ENCODE measurements at regions not wholly inside any gene's neighbourhood (a gene's known extent, or its start where the extent isn't known, plus 50 kb on each side); places are given as distances from the start of the nearest gene placed in this dataset.

DNA sequence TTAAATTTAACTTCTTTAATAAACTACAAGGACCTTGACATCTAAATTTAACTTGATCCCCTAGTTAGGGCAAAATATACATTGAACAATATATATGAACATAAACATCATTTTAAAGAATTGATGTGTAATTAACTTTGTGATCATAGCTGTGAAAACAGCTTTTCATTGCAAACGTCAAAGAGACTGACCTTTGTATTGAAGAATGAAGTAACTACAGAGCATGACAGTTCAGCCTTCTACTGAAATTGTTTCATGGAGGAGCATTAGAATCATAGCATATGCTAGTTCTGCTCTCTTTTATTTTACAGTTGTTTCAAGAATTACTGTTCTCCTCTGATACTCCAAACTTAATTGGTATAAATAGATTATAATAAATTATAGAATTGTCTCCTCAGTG, 123.4 kb upstream of the PRR20A start:
- Histone ChIP-seq H2AFZ (ENCODE audit: low read length) (no peak overlapping the region), H3K4me2 (ENCODE audit: low read length) (no peak overlapping the region), H3K27ac (ENCODE audit: low read depth, low read length, poor library complexity, severe bottlenecking) (no peak overlapping the region), H3K9me3 (ENCODE audit: low read length) (0 out of 2 replicates have a peak, but pooled peaks cover 1% of the 10 kb centered on the region), H3K79me2 (ENCODE audit: insufficient read depth, low read depth, low read length) (no peaks in the 10 kb centered on the region), H3K4me1 (ENCODE audit: insufficient read depth, low read length, poor library complexity, severe bottlenecking) (no peaks in the 10 kb centered on the region), H3K4me3 (ENCODE audit: low read depth, low read length, poor library complexity, severe bottlenecking) (no peak overlapping the region), H3K9me2 (ENCODE audit: insufficient read depth, low read length) (no peaks in the 10 kb centered on the region), H4K20me1 (ENCODE audit: insufficient read depth, low read length) (no peaks in the 10 kb centered on the region), H3K36me3 (ENCODE audit: insufficient read depth, low read length) (no peaks in the 10 kb centered on the region)
- no peak for TF ChIP-seq EZH2phosphoT487 (IDR thresholded peaks at IDR 0.05; ENCODE audit: borderline replicate concordance, low read depth, low read length)
- TF ChIP-seq CTCF (conservative IDR thresholded peaks at IDR 0.05; ENCODE audit: low read length), result no peak
- intact Hi-C loops (cut with micrococcal nuclease; ENCODE audit: unreplicated experiment), result no loop called here
- DNase-seq (ENCODE audit: low spot score), result no peak
- CTCF ChIA-PET (ENCODE audit: unreplicated experiment), result no interaction called here
- POLR2A ChIA-PET, result no interaction called here
- no TSS peak for BruUV-seq (replicated peaks)

GRCh38 chr13:57018915-57019314, 121.8 kb upstream of the PRR20A start:
- H3K79me2 ChIP-seq (ENCODE audit: insufficient read depth, low read depth, low read length), result no peaks in the 10 kb centered on the region
- no peaks in the 10 kb centered on the region for H3K9me2 ChIP-seq (ENCODE audit: insufficient read depth, low read length)
- CTCF ChIA-PET (ENCODE audit: unreplicated experiment), result no interaction called here
- no peak for DNase-seq (ENCODE audit: low spot score)
- H3K4me1 ChIP-seq (ENCODE audit: insufficient read depth, low read length, poor library complexity, severe bottlenecking), result no peaks in the 10 kb centered on the region
- H4K20me1 ChIP-seq (ENCODE audit: insufficient read depth, low read length), result no peaks in the 10 kb centered on the region
- no peaks in the 10 kb centered on the region for H3K36me3 ChIP-seq (ENCODE audit: insufficient read depth, low read length)
- H3K27ac ChIP-seq (ENCODE audit: low read depth, low read length, poor library complexity, severe bottlenecking), result no peak overlapping the region
- H3K4me3 ChIP-seq (ENCODE audit: low read depth, low read length, poor library complexity, severe bottlenecking), result no peak overlapping the region
- no peak overlapping the region for H3K4me2 ChIP-seq (ENCODE audit: low read length)
- intact Hi-C loops (cut with micrococcal nuclease; ENCODE audit: unreplicated experiment), result no loop called here
- POLR2A ChIA-PET, result no interaction called here
- H3K9me3 ChIP-seq (ENCODE audit: low read length), result 0 out of 2 replicates have a peak, but pooled peaks cover 4% of the 10 kb centered on the region
- BruUV-seq (replicated peaks), result no TSS peak
- TF ChIP-seq EZH2phosphoT487 (IDR thresholded peaks at IDR 0.05; ENCODE audit: borderline replicate concordance, low read depth, low read length), result no peak
- TF ChIP-seq CTCF (conservative IDR thresholded peaks at IDR 0.05; ENCODE audit: low read length), result no peak
- H2AFZ ChIP-seq (ENCODE audit: low read length), result no peak overlapping the region

DNA sequence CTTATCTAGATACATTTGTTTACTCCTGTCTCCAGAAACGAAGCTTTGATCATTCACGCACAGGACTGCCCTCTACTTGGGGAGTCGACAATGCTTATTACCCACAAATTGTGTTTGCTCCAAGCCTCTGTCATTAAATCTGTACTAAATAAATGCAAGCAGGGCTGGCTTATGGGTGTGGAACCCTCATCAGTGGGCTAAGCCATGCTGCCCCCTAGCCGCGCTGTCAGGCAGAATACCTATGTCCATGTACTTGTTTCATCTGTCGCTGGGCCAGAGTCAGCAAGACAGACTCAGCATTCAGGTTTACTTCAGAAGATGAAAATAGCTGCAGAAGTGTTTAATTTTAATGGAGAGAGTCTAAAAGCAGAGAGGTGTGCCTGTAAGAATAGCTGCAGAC, 110.0 kb upstream of the PRR20A start:
- H3K79me2 ChIP-seq (ENCODE audit: insufficient read depth, low read depth, low read length), result no peaks in the 10 kb centered on the region
- H2AFZ ChIP-seq (ENCODE audit: low read length), result no peak overlapping the region
- no peaks in the 10 kb centered on the region for H4K20me1 ChIP-seq (ENCODE audit: insufficient read depth, low read length)
- ChIA-PET POLR2A (no interaction called here), CTCF (ENCODE audit: unreplicated experiment) (no interaction called here)
- DNase-seq (ENCODE audit: low spot score), result no peak
- intact Hi-C loops (cut with micrococcal nuclease; ENCODE audit: unreplicated experiment), result no loop called here
- no peaks in the 10 kb centered on the region for H3K36me3 ChIP-seq (ENCODE audit: insufficient read depth, low read length)
- TF ChIP-seq CTCF (conservative IDR thresholded peaks at IDR 0.05; ENCODE audit: low read length) (no peak), EZH2phosphoT487 (IDR thresholded peaks at IDR 0.05; ENCODE audit: borderline replicate concordance, low read depth, low read length) (no peak)
- H3K4me2 ChIP-seq (ENCODE audit: low read length), result no peak overlapping the region
- no peak overlapping the region for H3K4me3 ChIP-seq (ENCODE audit: low read depth, low read length, poor library complexity, severe bottlenecking)
- no peaks in the 10 kb centered on the region for H3K4me1 ChIP-seq (ENCODE audit: insufficient read depth, low read length, poor library complexity, severe bottlenecking)
- H3K9me2 ChIP-seq (ENCODE audit: insufficient read depth, low read length), result no peaks in the 10 kb centered on the region
- H3K27ac ChIP-seq (ENCODE audit: low read depth, low read length, poor library complexity, severe bottlenecking), result no peak overlapping the region
- H3K9me3 ChIP-seq (ENCODE audit: low read length), result 0 out of 2 replicates have a peak, but pooled peaks cover 6% of the 10 kb centered on the region
- no TSS peak for BruUV-seq (replicated peaks)
